HG03469 (cell line): ENCODE measurements at regions not wholly inside any gene's neighbourhood (a gene's known extent, or its start where the extent isn't known, plus 50 kb on each side); places are given as distances from the start of the nearest gene placed in this dataset.

Experiments used
- ATAC-seq: cut with Tn5 transposase; IDR thresholded peaks from one replicate; pipeline ENCODE4 v1.9.1; 2021; ENCODE audit warnings: mild to moderate bottlenecking, moderate library complexity, moderate number of reproducible peaks; ENCODE audit not compliant: unreplicated experiment

DNA sequence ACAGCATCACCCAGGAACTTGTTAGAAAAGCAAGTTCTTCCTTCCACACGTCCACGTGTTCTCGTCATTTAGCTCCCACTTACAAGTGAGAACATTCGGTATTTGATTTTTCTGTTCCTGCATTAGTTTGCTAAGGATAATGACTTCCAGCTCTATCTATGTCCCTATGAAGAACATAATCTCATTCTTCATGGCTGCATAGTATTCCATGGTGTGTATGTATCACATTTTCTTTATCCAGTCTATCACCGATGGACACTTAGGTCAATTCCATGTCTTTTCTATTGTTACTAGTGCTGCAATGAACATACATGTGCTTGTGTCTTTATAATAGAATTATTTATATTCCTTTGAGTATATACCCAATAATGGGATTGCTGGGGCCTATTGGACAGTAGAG is 368.7 kb upstream of the RUNX1 start:
- ATAC-seq = no peak

DNA sequence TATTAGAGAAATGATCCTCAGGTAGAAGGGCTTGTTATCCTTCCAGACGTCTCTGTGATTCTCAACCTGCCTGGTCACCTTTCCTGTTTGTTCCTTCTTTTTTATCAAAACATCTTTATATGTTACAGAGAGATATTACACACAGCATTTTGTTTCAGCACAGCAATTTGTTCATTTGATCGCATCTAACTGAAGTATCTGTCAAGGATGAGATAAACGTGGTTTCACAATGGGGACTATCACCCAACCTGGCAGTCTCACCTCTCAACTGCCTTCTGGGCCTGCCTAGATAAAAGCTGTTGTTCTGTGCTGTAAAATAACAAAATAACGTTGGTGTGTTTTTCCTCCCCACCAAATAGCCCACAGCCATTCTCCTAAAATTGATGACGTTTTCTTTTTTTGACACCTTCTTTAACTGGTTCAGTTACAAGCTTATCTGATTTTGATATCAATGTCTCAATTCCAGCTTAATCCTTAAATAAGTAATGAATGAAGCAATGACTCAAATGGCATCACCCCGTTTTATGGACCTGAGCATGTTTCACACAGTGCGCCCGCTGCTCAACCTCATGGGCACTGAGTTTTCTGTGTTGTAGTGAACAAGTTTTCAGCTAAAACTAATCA is 367.9 kb upstream of the RUNX1 start:
- no peak for ATAC-seq

DNA sequence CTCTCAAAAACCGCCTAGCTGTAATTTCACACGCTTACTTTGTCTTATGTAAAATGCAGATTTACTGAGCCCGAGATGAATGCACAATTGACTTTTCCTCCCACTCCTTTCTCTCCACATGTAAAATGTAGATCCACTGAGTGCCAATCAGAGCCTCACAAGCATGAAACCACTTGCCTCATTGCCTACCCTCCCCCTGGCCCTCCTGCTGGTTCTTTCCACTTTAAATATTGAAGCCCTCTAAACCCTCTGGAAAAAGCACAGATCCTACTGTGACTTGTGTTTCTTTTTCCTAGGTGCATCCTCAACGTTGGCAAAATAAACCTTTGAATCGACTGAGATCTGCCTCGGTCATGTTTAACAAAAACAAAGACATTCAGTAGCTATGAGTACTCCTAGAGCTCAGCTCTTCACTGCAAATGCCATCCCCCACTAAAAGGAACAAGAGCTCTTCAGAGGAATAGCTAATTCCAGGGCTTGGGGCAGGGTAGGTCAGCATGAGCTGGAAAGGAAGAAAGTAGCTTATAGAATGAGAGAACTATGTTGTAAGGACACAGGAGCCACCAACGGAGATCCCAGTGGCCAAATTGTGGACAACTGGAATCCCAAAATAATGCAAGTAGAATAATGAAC is 365.5 kb upstream of the RUNX1 start:
- ATAC-seq = no peak

DNA sequence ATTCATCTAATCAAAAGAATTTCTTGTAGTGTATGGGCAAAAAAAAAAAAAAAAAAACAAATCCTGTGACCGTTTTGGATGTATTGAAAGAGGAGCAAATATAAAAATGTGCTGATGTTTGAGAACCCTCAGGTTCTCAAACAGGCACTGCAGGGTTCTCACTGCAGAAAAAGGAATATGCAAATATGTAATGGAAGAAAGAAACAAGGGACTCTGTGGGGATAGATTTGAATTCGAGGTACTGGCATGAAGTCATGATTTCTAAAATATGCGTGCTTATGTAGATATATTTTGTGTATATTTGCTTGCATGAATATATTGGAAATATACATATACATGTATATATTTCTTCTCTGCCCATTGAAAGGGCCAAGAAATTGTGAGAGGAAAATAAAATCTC is 365.0 kb upstream of the RUNX1 start:
- no peak for ATAC-seq

DNA sequence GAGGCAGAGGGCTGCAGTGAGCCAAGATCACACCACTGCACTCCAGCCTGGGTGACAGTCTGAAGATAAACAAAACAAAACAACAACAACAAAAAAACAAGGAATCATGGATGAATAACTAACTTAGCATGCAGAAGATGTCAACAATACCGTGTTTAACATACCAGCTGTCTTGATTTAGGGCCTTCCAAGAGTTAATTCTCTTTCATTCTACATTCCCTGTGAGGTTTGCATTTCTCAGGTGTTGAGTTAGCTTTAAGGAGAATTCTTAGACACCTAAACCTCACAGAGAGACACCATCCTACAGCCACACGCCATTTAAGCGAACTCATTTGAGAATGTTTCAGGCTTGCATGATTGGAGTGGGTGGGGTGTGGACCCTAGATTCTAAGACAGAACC is 363.1 kb upstream of the RUNX1 start:
- ATAC-seq = no peak

DNA sequence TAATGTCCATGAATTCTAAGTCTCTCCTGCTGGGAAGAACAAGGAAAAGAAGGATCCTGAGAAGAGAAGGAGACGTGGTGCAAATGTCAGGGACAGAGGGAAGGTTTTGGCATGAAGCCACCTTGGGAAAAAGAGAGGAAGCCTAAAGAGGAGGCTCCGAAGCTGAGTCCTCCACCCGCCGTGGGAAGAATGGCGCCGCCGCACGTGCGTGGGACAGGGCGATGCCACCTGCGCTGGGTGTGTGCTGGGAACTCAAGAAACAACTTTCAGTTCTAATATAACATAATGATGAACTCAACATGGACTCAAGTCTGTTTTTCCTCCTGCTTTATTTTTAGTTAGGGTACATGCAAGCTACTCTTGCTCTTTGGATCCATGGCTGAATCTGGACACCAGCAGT is 362.3 kb upstream of the RUNX1 start:
- ATAC-seq = no peak

DNA sequence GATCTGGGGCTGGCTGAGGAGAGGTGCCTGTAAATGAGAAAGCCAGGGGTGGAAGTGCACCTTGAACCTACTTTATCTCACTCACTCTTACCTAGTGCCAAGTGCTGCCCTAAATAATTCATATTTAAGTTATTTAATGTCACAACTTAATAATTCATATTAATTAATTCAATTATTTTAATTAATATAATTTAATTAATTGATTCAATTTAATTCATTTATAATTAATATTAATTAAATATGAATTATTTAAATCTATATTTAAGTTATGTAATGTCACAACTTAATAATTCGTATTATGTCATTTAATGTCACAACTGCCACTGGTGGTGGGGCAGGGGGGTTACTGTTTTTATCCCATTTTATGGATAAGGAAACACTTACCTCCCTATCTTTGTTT is 361.6 kb upstream of the RUNX1 start:
- ATAC-seq = no peak

DNA sequence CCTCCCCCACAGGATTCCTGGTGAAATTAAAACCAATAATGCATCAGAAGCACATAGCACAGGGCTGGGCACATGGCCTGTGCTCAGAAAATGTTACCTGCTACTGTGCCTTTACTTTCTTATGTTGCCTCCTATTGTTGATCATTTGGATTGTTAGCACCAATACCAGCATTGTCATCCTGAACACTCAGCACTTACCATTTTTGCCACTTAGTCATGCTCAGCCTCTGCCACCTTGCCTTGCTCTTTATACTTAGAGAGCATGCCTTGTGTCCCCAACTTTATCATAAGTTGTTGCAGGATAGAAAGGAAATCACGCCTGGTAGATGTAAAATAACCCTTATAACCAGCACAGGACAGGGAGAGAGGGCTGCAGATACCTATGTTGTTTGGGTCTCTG is 361.0 kb upstream of the RUNX1 start:
- no peak for ATAC-seq

DNA sequence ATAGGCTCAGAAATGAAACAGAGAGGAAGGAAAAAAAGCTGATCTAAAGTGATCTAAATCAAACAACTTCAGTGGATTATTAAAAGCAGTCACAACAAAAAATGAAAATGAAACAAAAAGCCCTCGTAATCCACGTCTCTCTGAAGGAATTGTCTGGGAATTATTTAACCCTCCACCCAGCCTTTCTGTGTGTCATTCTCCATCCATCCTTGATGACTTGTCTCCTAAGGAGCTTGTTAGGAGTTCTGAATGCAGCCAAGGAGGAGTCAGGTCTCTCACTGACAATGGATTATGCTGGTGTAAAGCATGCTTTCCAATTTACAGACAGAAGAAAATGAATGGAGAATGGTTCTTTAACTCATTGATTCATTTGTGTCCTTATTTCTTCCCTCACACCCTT is 359.3 kb upstream of the RUNX1 start:
- no peak for ATAC-seq

DNA sequence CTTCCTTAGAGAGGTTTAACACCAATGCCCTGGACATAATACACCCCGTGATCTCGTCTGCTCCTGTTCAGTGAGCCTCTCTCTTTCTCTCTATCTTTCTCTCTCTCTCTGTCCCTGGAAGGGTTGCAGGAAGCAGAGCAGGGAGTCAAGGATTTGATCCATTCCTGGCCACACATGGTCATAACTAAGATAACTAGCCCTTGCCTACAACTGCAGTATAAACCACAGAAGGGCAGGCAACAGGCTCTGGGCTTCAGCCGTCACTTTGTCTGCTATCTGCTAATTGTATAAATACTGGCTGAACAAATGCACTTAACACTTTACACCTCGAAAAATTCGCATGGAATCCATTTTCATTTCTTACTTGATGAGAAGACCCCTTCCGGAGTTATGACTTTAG is 357.5 kb upstream of the RUNX1 start:
- ATAC-seq = no peak

DNA sequence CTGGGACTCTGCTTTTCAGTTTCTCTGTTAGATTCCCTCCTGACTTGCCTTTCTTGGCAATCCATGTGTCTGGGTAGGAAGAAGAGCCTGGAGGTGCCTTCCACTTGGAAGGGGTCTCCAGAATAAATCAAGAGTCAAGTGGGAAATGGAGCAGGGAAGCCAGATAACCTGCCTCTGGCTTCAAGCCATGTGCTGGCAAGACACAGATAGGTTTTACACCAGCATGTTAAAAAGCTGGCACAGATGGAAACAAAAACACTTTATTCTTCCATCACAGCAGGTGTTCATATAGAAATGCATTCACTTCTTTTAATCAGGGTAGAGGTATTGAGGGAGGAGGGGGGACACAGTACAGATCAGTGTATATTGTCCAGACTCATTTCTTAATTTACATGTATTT is 356.9 kb upstream of the RUNX1 start:
- ATAC-seq = no peak

DNA sequence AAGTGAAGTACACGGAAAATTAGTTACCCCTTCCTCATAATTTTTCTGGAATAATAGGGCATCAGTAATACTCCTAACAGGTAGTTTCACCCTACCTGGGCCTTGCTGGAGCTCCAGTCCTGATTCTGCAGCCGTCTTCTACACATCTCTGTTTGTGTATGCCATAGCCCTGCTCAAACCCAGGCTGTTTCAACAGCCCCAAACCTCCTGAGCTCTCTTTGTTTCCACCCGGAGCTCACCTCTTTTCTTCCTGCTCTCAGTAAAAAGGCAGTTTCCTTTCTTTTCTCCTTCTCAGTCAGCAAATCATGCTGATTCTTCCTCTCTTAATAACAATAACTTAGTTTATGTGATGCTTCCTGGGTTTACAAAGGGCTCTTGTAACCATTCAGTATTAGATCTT is 355.1 kb upstream of the RUNX1 start:
- ATAC-seq = no peak

DNA sequence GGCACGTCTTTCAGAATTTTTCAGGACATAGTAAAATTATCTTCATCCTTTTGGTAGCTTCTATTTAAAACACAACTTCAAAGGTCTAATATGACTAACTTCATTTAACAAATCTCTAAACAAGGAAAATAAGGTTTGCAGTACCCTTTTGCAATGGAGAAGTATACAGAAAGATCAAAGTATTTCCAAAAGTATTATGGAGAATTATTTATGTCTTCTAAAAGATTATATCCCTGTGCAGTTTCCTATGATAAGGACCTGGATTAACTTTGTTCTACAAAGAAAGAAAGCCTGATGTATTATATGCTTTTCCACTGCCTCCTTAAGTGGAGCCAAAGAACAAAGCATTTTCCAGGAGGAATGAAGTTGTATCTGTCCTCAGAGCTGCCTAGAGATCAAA is 353.0 kb upstream of the RUNX1 start:
- ATAC-seq = no peak

DNA sequence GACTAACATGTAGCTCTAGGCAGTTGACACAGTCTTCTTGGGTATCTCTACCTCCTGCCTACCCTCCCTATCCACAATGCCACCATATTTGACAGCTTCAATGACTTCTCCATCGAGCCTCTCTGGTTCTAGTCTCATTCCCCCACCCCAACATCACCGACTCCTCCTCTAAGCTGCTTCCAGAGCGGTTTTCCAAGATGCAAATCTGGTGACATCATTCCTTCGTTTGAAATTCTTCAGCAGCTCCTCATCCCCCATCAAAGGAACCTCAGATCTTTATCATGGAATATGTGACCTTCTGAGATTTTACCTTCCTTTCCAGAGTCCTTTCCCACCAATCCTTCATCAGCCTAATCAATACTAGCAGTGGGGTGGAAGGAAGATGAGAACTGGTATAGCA is 352.4 kb upstream of the RUNX1 start:
- no peak for ATAC-seq

DNA sequence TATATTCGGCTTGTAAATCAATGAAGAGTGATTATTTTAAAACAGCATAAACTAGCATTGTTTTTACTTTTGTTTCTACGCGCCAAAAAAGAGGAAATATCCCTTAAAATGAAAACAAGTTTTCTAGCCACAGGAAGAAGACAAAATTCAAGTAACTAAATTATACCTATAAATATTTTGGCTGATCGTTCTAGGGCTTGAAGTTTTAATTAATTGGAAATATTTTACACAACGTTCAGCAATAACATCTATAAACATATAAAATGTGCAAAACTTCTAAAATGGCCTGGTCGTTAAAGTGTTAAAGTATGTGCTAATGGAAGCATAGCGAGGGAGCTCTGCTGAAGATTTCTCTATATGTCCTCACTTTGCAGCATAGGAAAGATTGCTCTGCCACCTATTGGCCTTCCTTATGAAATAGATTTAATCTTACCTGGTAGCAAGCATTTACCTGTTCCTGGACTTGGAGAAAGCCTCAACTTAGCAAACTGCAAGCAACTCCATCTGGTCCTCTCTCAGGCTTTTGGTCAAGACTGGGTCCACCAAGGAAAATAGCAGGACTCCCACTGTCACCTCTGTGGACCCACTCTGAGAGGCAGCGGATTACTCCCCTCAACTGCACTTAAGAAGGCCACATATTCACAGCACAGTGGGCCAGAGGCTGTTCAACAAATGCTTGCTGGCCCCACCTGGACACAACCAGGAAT is 351.3 kb upstream of the RUNX1 start:
- no peak for ATAC-seq

DNA sequence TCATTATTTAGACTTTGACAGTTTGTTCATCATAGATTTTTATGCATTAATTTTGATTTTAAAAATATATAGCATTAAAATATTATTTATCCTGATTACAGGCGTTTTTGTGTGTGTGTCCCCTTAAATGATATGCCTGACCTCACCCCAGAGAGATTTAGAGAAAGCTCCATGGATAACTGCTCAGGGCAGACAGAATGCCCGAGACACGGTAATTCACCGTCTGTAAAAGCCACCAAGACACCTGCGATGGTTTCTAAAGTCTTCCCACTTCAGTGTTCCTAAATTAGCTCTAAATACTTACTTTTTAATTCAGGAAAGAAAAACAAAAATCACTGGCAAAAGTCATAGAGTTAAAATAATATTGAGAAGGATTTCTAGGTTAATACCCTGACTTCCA is 350.6 kb upstream of the RUNX1 start:
- no peak for ATAC-seq

DNA sequence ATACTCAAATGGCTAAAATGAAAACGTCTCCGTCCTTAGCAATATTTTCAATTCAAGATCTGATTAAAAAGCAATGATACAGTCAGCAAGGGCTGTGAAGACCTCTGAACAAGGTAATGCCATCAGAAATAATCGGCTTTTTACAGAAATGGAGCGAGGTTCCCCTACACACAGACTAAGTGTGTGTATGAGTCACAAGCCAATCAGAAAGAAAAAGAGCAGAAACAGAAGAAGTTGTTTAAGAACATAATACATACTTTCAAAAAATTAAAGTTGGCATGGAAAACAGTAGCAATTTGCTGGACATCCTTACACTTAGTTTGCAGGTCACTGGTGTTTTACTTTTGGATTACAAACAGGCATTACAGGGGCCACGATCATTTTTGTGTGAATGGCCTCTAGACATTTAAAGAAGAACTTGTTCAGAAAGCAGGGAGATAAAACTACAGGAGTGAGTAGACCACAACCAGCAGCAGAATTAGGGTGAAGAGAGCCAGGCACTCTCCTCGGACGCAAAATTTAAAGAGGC is 350.0 kb upstream of the RUNX1 start:
- no peak for ATAC-seq

DNA sequence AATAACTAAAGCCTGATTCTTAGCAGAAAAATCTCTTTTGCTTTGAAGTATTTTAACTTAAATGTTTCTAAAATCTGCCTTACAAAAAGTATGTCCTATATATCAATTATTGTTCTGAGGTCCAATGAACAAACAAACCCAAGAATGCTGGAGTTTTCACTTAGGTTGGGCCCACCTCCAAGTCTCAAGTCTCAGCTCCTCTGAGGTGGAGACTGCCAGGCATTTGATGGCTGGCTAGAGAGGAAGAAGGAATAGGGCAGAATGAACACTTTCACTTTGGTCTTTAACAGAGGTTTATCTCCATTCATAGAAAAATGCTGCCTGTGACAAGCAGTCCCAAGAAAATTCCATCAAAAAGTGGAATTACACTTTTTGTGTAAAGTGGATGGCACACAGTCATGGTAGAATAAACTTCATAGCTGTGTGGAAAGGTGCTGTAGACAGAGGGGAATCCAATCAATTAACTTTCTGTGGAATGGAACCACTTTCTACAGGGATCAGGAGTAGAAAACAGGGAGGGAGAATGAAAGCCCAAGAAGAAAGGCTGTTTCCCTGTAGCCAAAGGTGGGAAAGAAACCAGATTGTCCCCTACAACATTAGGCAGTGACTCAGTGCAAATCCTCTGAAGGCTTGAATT is 349.4 kb upstream of the RUNX1 start:
- no peak for ATAC-seq

DNA sequence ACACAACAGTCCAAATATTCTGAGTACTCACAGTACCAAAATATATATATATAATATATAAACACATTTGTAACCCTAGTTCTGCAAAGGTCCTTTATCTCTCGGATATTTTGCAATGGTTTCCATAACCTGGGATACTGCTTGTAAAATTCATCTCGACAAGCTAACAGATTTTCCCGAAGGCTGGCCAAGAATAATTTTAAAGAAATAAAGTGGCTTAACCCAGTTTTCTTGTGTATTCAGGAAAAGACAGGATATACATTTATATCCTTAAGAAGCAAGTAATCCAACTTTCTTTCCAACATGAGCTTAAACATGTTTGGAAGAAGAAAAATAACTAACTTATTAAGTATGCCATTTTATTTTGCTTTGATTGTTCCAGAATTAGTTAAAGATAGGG is 348.7 kb upstream of the RUNX1 start:
- ATAC-seq = no peak

DNA sequence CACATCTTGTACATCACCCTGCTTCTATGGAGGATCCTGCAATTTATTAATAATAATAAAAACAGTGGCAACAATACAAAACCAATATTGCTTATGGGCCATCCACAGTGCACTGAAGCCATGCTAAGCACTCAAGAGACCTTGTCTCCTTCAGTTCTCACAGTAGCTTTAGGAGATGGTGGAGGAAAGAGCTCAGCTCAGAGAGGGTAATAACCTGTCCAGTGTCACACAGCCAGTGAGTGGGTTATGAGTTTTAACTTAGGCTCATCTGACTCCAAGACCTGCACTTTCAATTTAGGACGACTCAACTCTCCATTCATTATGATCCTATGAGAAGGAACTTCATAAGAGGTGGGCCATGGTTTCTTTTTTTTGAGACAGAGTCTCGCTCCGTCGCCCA is 347.6 kb upstream of the RUNX1 start:
- no peak for ATAC-seq

DNA sequence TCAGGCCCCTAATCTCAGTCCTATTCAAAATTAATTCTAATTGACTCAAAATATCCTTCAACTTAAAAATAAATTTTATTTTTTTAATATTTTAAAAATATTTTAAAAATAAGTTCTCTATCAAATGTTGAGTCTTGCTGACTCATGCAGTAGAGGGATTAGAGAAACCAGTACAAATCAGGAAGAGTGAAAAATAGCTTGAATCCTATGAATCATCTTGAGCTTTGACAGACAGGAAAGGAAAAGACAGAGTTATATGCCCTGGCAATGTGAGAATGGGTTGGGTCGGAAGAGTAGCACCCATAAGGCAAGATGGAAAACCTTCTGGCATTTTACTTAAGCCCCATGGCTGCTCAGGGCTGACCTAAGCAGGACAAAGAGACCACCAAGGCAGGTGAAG is 346.6 kb upstream of the RUNX1 start:
- no peak for ATAC-seq
